Heart right ventricle (tissue), 16 donors: ENCODE measurements at regions not wholly inside any gene's neighbourhood (a gene's known extent, or its start where the extent isn't known, plus 50 kb on each side); places are given as distances from the start of the nearest gene placed in this dataset.

Source experiments
- ATAC-seq, 8 donors: fragments of 200-7000 bp; cut with Tn5 transposase; one replicate each; pipeline ENCODE4 v1.9.1; 2020; ENCODE audit warnings: mild to moderate bottlenecking in 8 of 8, moderate library complexity in 8 of 8, moderate number of reproducible peaks in 1 of 8
- DNase-seq, 2 donors: peaks; one replicate each; pipeline ENCODE4 v3.0.0-alpha.2; 2020
- H3K27ac ChIP-seq, 10 donors: fragments of 200-600 bp; sonication (generic) in 2 of 10; one replicate each; pipeline versions ENCODE4 v1.5.0 to v1.8.0; 2020 to 2022; ENCODE audit warnings: mild to moderate bottlenecking in 3 of 10
- H3K27me3 ChIP-seq, 7 donors: fragments of 200-600 bp; one replicate each; pipeline ENCODE4 v1.8.0; 2021 to 2022; ENCODE audit warnings: mild to moderate bottlenecking in 2 of 7
- H3K36me3 ChIP-seq, 9 donors: fragments of 200-600 bp; sonication (generic) in 1 of 9; one replicate each; pipeline versions ENCODE4 v1.5.0 to v1.8.0; 2020 to 2022; ENCODE audit warnings: mild to moderate bottlenecking in 2 of 9
- H3K4me1 ChIP-seq, 9 donors: fragments of 200-600 bp; sonication (generic) in 1 of 9; one replicate each; pipeline versions ENCODE4 v1.5.0 to v1.8.0; 2020 to 2022; ENCODE audit warnings: mild to moderate bottlenecking in 4 of 9
- H3K4me3 ChIP-seq, 10 donors: fragments of 200-600 bp; sonication (generic) in 2 of 10; one replicate each; pipeline versions ENCODE4 v1.5.0 to v1.8.0; 2020 to 2022; ENCODE audit warnings: mild to moderate bottlenecking in 7 of 10, moderate library complexity in 2 of 10
- H3K9me3 ChIP-seq, 11 donors: fragments of 200-600 bp in 10 of 11; sonication (generic) in 2 of 11; one replicate each; pipeline versions ENCODE4 v1.5.0 to v1.8.0; 2013 to 2022; ENCODE audit warnings: mild to moderate bottlenecking in 2 of 11, control low read depth in 1 of 11, moderate library complexity in 1 of 11
- WGBS, 2 donors: extraction: QIAGEN DNeasy Blood & Tissue Kit; methylation state at CpG; one replicate each; pipeline ENCODE4 v1.1.7; 2013; ENCODE audit warnings: inconsistent platforms in 1 of 2; 5-methylcytosine and 5-hydroxymethylcytosine counted together
- intact Hi-C, 10 donors: fragments of 100-400 bp; cut with DNase I; formaldehyde crosslinking; loops; one replicate each; pipeline versions ENCODE4 v1.11.1 to v1.14.2; 2022
- TF ChIP-seq, protein P1 (sequence below), 9 donors: fragments of 200-600 bp; sonication (generic) in 2 of 9; IDR thresholded peaks; one replicate each; pipeline versions ENCODE4 v1.5.0 to v1.8.0; 2021 to 2022; ENCODE audit warnings: antibody characterized with exemption in 9 of 9, mild to moderate bottlenecking in 5 of 9, moderate library complexity in 1 of 9
- donor health status: Arrhythmogenic right ventricular cardiomyopathy.
- donor health status: ischemic (EF 13 %, LVEDD 7.1; RV severe dilation, severe dysfunction).
- donor health status: healthy with polysubstance abuse.
- donor health status: DM: no; HTN: yes; CAD: no.
- donor health status: DM: no; HTN: no; CAD: no.
- donor health status: ischemic (EF 25% LVEDD 6.9; RV normal size, moderate dysfunction).
- donor health status: ischemic (EF 25% LVEDD 5.7; RV mildly dilated, moderate dysfunction).
- donor health status: healthy.
- donor health status: DM: yes; HTN: yes; CAD: no.
- donor health status: Ischemic cardiomyopathy.
- donor health status: ischemic (EF 35%, LVEDD 5.7; RV mildly dilated, moderate dysfunction).
- donor health status: nonischemic (EF 11% LVEDD 7.7; RV severe dilation, severe dysfunction).
- donor health status: DM: yes; HTN: yes; CAD: no.
- donor health status: PGD.
- donor health status: ischemic (EF 29% LVEDD 5.4; RV normal size, mild dysfunction).
- donor health status: nonischemic (EF 23%, LVEDD 6.1; RV moderate dilation, normal function).

DNA sequence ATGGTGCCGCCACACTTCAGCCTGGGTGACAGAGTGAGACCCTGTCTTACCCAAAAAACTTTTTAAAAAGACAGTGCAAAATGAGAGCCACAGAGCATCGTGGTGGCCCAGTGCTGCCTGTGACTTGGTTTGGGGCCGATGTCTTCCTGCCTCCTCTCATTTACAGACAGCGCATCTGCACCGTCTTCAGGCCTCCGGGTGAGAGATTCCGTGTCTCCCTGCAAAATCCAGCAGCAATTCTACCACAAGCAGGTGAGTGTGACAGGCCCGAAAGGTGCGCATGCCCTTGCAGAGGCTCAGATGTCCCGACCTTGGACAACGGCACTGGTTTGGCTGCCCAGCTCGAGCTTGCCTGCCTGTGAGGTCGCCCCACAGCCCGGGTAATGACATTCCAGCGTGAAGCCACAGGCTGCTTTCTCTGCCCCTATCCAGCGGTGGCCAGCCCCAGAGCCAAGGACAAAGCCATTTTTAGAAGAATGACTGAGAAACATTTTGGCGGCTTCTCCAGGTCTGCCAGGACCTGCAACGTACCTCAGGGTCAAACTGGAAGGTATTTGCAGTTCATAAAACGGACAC, 70.3 kb upstream of the RFLNA start:
- DNase-seq (no peak), ATAC-seq (no peak)
- WGBS, 2 donors, result 79 to 80% methylated on average over 19 of the region's 19 CpGs
- intact Hi-C loops, result no loop called here
- Histone ChIP-seq H3K4me1 (no peaks in the 10 kb centered on the region), H3K27ac (no peak overlapping the region), H3K27me3 (peaks cover 0 to 19% (median 0%) of the 10 kb centered on the region in 7 donors), H3K9me3 (peaks cover 0 to 9% (median 0%) of the 10 kb centered on the region in 11 donors), H3K36me3 (no peaks in the 10 kb centered on the region), H3K4me3 (no peak overlapping the region)
- TF ChIP-seq, protein P1, sequence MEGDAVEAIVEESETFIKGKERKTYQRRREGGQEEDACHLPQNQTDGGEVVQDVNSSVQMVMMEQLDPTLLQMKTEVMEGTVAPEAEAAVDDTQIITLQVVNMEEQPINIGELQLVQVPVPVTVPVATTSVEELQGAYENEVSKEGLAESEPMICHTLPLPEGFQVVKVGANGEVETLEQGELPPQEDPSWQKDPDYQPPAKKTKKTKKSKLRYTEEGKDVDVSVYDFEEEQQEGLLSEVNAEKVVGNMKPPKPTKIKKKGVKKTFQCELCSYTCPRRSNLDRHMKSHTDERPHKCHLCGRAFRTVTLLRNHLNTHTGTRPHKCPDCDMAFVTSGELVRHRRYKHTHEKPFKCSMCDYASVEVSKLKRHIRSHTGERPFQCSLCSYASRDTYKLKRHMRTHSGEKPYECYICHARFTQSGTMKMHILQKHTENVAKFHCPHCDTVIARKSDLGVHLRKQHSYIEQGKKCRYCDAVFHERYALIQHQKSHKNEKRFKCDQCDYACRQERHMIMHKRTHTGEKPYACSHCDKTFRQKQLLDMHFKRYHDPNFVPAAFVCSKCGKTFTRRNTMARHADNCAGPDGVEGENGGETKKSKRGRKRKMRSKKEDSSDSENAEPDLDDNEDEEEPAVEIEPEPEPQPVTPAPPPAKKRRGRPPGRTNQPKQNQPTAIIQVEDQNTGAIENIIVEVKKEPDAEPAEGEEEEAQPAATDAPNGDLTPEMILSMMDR (IDR thresholded peaks at IDR 0.05), result no peak

DNA sequence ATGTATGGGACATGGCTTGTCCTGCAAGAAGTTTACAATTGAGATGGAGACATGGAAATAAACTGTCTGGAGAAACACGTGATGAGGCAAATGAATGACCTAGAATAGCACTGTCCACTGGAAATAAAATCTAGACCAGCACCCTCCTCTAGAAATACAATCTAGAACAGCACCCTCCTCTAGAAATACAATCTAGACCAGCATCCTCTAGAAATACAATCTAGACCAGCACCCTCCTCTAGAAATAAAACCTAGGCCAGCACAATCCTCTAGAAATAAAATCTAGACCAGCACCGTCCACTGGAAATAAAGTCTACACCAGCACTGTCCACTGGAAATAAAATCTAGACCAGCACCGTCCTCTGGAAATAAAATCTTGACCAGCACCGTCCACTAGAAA, 69.2 kb upstream of the RFLNA start:
- ATAC-seq (no peak), DNase-seq (no peak)
- Histone ChIP-seq H3K36me3 (no peaks in the 10 kb centered on the region), H3K9me3 (peaks cover 0 to 15% (median 3%) of the 10 kb centered on the region in 11 donors), H3K27me3 (peaks cover 0 to 19% (median 0%) of the 10 kb centered on the region in 7 donors), H3K4me1 (no peaks in the 10 kb centered on the region), H3K27ac (no peak overlapping the region), H3K4me3 (no peak overlapping the region)
- TF ChIP-seq, protein P1 (IDR thresholded peaks at IDR 0.05), result no peak
- 88 to 90% methylated on average over 4 of the region's 4 CpGs for WGBS, 2 donors
- intact Hi-C loops, result no loop called here

DNA sequence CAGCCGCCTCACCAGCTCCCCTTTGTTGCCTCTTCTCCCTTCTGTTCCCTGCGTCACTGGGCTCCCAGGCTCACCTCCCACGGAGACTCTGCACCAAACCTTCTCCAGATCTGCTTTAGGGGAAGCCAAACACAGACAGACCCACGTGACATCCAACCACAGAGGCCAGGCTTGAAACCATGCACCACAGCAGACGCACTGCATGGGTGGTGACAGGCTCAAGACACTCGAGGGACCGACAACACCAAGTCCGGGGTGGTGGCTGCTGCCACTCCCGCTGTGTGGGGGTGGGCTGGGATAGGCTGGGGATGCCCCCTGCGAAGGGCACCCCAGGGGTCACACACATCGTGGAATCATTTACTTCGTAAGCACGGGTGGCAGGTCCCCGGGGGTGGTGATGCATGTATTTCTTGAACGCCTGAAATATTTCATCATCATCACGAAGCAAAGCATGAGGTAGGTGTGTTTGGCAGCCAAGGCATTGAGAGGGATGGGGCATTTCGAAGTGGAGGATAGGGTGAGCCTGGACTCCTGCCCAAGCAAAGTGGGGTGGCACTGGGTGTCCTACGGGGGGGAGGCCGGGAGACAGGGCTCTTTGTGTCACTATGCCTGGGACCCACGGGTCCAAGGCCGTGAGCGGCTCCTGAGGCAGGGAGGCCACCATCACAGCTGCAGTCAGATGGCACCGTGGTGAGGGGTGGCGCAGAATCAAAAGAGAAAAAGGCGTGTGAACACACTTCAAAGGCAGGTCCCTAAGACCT, 66.8 kb upstream of the RFLNA start:
- no peak overlapping the region for H3K27ac ChIP-seq
- no peaks in the 10 kb centered on the region for H3K36me3 ChIP-seq
- ATAC-seq (no peak), DNase-seq (no peak)
- H3K4me3 ChIP-seq, result no peak overlapping the region
- intact Hi-C loops, result no loop called here
- WGBS, 2 donors, result 84% methylated on average over 25 of the region's 25 CpGs
- H3K27me3 ChIP-seq, result peaks cover 0 to 15% (median 0%) of the 10 kb centered on the region in 7 donors
- peaks cover 0 to 3% (median 0%) of the 10 kb centered on the region in 9 donors for H3K4me1 ChIP-seq
- TF ChIP-seq, protein P1 (IDR thresholded peaks at IDR 0.05), result no peak
- peaks cover 0 to 25% (median 7%) of the 10 kb centered on the region in 11 donors for H3K9me3 ChIP-seq

DNA sequence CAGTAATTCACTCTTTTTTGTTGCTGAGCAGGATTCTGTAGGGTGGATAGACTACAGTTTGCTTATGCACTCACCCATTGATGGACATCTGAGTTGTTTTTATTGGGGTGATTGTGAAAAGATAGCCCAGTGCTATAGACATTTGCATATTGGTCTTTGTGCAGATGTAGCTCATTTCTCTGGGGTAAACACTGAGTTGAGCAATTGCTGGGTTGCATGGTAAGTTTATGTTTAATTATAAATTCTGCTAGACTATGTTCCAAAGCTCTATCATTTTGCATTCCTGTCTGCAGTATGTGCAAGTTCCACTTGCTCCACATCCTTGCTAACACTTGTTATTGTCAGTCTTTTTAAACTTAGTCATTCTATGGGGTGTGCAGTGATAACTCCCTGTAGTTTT, 65.4 kb upstream of the RFLNA start:
- DNase-seq (no peak), ATAC-seq (no peak)
- Histone ChIP-seq H3K36me3 (no peaks in the 10 kb centered on the region), H3K4me1 (peaks cover 0 to 17% (median 0%) of the 10 kb centered on the region in 9 donors), H3K4me3 (no peak overlapping the region), H3K9me3 (peaks cover 0 to 25% (median 7%) of the 10 kb centered on the region in 11 donors), H3K27ac (no peak overlapping the region), H3K27me3 (peaks cover 0 to 10% (median 0%) of the 10 kb centered on the region in 7 donors)
- TF ChIP-seq, protein P1 (IDR thresholded peaks at IDR 0.05), result no peak
- intact Hi-C loops, result no loop called here
